IPS-15b (cell line): ENCODE measurements at regions not wholly inside any gene's neighbourhood (a gene's known extent, or its start where the extent isn't known, plus 50 kb on each side); places are given as distances from the start of the nearest gene placed in this dataset.
"Not testable (repeated sequence)": the region's sequence is repeated elsewhere in the genome, so short reads cannot be mapped to it uniquely, and the experiment has no call there.

Experiments used
- H3K27me3 ChIP-seq: one replicate; pipeline ENCODE4 v1.6.1; 2013; ENCODE audit warnings: low read length; ENCODE audit not compliant: control insufficient read depth, insufficient read depth
- H3K36me3 ChIP-seq: one replicate; pipeline ENCODE4 v1.6.1; 2013; ENCODE audit warnings: low read length; ENCODE audit not compliant: control insufficient read depth, insufficient read depth
- H3K4me1 ChIP-seq: one replicate; pipeline ENCODE4 v1.6.1; 2013; ENCODE audit warnings: mild to moderate bottlenecking, low read length; ENCODE audit not compliant: control insufficient read depth, insufficient read depth
- H3K4me3 ChIP-seq: one replicate; pipeline ENCODE4 v1.5.1; 2013; ENCODE audit warnings: low read depth, low read length
- H3K9ac ChIP-seq: one replicate; pipeline ENCODE4 v1.6.1; 2013; ENCODE audit warnings: low read depth, mild to moderate bottlenecking, low read length
- H3K9me3 ChIP-seq: one replicate; pipeline ENCODE4 v1.6.1; 2013; ENCODE audit warnings: mild to moderate bottlenecking, low read length; ENCODE audit not compliant: control insufficient read depth, insufficient read depth

GRCh38 chr6:137391061-137391814, 103.0 kb downstream of the OLIG3 start:
- Histone ChIP-seq H3K4me3 (no peak overlapping the region), H3K9ac (no peak overlapping the region), H3K36me3 (no peaks in the 10 kb centered on the region), H3K9me3 (no peaks in the 10 kb centered on the region), H3K27me3 (peaks cover 64% of the 10 kb centered on the region), H3K4me1 (no peaks in the 10 kb centered on the region)

DNA sequence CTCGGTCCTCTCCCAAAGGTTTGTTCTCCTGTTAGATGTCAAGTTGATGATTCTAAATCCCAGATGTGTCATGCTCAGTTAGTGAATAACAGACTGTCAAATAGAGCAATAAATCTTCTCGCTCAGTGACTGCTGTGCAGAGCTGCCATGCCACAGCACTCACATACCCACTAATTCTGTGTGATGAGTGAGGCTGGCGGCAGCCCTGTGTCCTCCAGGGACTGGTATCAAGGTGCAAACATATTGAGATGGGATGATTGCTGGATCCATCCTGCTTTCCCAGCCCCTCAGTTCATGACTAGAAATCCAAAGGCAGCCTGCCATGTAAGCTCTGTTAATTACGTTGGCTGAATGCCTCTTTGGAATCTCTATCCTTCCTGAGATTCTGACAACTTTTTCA, 103.9 kb downstream of the OLIG3 start:
- Histone ChIP-seq H3K9ac (no peak overlapping the region), H3K36me3 (no peaks in the 10 kb centered on the region), H3K4me1 (no peaks in the 10 kb centered on the region), H3K4me3 (no peak overlapping the region), H3K27me3 (peaks cover 73% of the 10 kb centered on the region), H3K9me3 (no peaks in the 10 kb centered on the region)

GRCh38 chr6:137389150-137389704, 105.0 kb downstream of the OLIG3 start:
- H3K9ac ChIP-seq: no peak overlapping the region
- H3K27me3 ChIP-seq: peaks cover 84% of the 10 kb centered on the region
- no peaks in the 10 kb centered on the region for H3K4me1 ChIP-seq
- no peak overlapping the region for H3K4me3 ChIP-seq
- no peaks in the 10 kb centered on the region for H3K36me3 ChIP-seq
- H3K9me3 ChIP-seq: no peaks in the 10 kb centered on the region

DNA sequence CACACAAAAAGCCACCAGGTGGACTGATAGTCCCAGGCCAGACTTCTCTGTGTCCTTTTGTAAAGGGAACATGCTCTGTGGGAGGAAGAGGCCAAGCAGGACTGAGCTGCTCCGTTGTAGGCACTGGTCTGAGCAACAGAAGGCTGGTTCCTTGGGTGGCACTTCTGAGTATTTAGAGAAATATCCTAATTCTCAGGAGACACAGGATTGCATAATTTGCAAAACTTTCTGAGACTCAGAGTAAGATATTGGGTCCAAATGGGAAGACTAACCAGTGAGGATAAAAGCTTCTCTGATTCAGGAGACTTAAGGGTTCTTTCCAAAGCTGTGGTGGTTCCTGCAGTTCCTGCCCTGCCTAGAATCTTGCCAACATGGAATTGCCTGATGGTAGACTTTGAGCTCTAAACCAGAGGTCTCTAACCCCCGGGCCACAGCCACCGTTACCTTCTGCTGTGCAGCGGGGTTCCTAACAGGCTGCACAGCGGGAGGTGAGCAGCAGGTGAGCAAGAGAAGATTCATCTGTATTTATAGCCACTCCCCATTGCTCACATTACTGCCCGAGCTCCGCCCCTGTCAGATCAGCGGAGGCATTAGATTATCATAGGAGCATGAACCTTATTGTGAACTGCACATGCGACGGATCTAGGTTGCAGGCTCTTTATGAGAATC, 107.0 kb downstream of the OLIG3 start:
- no peaks in the 10 kb centered on the region for H3K4me1 ChIP-seq
- peaks cover 93% of the 10 kb centered on the region for H3K27me3 ChIP-seq
- no peak overlapping the region for H3K9ac ChIP-seq
- H3K36me3 ChIP-seq: no peaks in the 10 kb centered on the region
- no peaks in the 10 kb centered on the region for H3K9me3 ChIP-seq
- no peak overlapping the region for H3K4me3 ChIP-seq

GRCh38 chr6:137383287-137383686, 110.9 kb downstream of the OLIG3 start:
- H3K4me1 ChIP-seq, H3K9ac ChIP-seq, H3K36me3 ChIP-seq, H3K9me3 ChIP-seq, H3K4me3 ChIP-seq: not testable (repeated sequence)
- H3K27me3 ChIP-seq: peaks cover 58% of the 10 kb centered on the region

- Histone ChIP-seq H3K36me3 (no peaks in the 10 kb centered on the region), H3K4me1 (no peaks in the 10 kb centered on the region), H3K27me3 (peaks cover 9% of the 10 kb centered on the region)
Observed at GRCh38 chr6:137378090-137378369, 116.2 kb downstream of the OLIG3 start.

GRCh38 chr6:137373296-137373695, 120.9 kb downstream of the OLIG3 start:
- H3K4me1 ChIP-seq: peaks cover 11% of the 10 kb centered on the region
- H3K27me3 ChIP-seq: no peaks in the 10 kb centered on the region
- no peaks in the 10 kb centered on the region for H3K9me3 ChIP-seq
- no peaks in the 10 kb centered on the region for H3K36me3 ChIP-seq
- no peak overlapping the region for H3K4me3 ChIP-seq
- H3K9ac ChIP-seq: no peak overlapping the region

More at GRCh38 chr6:137378090-137378369, 116.2 kb downstream of the OLIG3 start:
- H3K9me3 ChIP-seq: no peaks in the 10 kb centered on the region
- no peak overlapping the region for H3K9ac ChIP-seq
- no peak overlapping the region for H3K4me3 ChIP-seq

DNA sequence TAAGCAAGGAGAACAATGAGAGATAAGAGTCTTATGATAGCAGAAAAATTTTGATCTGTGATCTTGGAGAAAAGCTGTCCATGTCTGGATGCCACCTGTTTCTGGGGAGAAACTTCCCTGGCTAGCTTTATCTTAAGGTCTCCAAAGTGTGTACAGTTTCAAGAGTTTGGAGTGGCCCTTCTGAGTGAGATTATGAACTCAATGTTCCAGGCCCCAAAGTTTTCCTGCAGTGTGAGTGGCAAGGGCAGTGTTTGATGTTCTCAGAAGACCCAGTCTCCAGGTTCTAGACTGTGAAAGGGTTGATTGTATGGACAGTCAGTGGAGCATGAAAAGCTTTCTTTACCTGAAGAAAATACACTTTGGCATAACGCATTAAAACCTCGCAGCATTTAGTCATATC, 121.7 kb downstream of the OLIG3 start:
- Histone ChIP-seq H3K36me3 (no peaks in the 10 kb centered on the region), H3K4me3 (no peak overlapping the region), H3K9ac (no peak overlapping the region), H3K27me3 (no peaks in the 10 kb centered on the region), H3K9me3 (no peaks in the 10 kb centered on the region), H3K4me1 (peaks cover 11% of the 10 kb centered on the region)

DNA sequence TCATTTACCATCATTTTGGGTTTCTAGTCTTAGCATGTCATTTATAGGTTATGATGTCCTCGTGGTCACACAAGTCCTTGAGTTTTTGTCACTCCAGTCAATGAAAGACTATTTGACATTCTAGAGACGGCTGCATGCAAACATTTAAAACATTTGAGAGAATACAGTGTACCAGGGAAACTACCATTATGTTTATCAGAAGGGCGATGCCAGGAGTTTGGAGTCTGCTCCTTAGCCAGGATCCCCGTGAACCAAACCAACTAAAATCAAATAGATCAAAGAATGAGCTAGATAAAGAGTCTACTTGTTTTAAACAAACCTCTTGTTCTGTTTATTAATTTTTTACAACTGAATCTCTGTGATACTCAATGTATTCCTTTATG, 122.6 kb downstream of the OLIG3 start:
- Histone ChIP-seq H3K4me3 (no peak overlapping the region), H3K4me1 (peaks cover 11% of the 10 kb centered on the region), H3K27me3 (no peaks in the 10 kb centered on the region), H3K9ac (no peak overlapping the region), H3K36me3 (no peaks in the 10 kb centered on the region), H3K9me3 (no peaks in the 10 kb centered on the region)

DNA sequence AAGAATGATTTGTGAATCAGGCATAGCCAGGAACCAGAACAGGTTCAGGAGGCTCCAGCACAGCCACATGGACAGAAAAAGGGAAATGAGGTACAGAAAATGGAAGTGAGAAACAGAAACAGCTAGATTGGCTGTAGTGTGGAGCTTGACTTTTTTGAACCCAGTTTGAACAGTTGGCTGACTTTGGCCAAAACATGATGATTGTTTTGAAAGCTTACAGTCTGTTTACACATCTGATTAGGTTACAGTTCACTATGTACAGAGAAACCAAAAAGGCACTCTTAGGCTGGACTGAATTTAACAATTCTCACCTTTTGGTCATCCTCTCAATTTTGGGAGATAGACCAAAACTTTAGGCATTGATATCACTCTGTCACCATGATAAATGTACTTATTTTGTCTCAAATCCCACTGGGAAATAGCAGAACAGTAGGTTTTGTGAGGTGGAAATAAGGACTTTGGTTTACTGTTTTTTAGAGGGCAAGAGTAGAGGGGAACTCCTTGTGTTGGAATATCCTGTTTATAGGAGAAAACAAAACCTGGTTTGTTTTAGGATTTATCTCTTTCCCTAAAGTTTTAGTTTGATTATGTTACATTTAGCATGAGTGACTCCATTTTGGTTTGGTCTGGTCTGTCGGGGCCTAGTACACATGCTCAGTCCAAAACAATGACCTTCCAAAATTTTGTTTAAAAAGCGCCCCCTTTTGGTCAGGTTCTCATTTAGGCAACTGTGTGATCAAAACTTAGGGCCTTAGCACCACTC, 123.1 kb downstream of the OLIG3 start:
- no peaks in the 10 kb centered on the region for H3K36me3 ChIP-seq
- no peak overlapping the region for H3K4me3 ChIP-seq
- H3K27me3 ChIP-seq: no peaks in the 10 kb centered on the region
- no peak overlapping the region for H3K9ac ChIP-seq
- peaks cover 15% of the 10 kb centered on the region for H3K4me1 ChIP-seq
- H3K9me3 ChIP-seq: no peaks in the 10 kb centered on the region

DNA sequence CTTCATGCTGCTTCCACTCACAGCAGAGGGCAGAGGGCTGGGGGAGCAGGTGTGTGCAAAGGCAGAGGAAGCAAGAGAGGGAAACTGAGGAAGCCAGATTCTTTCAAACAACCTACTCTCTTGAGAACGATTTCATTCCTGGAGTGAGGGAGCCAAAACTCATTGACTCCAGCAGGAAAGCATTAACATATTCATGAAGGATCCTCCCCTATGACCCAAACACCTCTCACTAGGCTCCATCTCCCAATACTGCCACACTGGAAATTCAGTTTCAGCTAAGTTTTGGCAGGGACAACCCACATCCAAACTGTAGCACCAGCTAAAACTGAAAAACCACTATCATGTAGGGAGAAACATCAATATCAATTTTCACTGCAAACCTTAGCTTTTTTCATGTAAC, 125.1 kb downstream of the OLIG3 start:
- Histone ChIP-seq H3K4me1 (peaks cover 19% of the 10 kb centered on the region), H3K27me3 (no peaks in the 10 kb centered on the region), H3K9ac (no peak overlapping the region), H3K9me3 (no peaks in the 10 kb centered on the region), H3K4me3 (no peak overlapping the region), H3K36me3 (no peaks in the 10 kb centered on the region)
